ENCODE measurements at regions not wholly inside any gene's neighbourhood (a gene's known extent, or its start where the extent isn't known, plus 50 kb on each side); places are given as distances from the start of the nearest gene placed in this dataset.

- H4K8ac ChIP-seq (ENCODE audit: low read depth, low read length), result no peak overlapping the region
- WGBS, 2 donors (ENCODE audit: extremely low coverage in 2 of 2, insufficient read length in 2 of 2, insufficient replicate concordance in 1 of 2), result no CpG with 5 or more reads among the region's 3 CpGs
- no peak overlapping the region for H2BK120ac ChIP-seq (ENCODE audit: low read depth, low read length)
These were observed 339.0 kb upstream of the POU5F2 start for GRCh38 chr5:94080390-94080789.

DNA sequence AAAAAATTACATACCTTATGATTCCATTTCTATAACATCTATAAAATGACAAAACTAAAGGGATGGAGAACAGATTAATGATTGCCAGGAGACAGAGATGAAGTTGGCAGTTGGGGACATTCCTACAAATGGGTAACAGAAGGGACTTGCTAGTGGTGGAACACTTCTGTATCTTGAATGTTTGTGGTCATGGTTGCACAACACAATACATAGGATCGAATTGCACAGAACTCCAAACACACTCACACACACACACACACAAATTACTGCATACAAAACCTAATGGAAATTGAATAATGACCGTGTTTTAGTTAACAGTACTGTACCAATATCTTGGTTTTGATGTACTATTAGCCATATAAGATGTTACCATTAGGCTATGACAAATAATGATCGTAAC, 330.7 kb upstream of the POU5F2 start:
- Histone ChIP-seq H3K9ac (ENCODE audit: low read depth, low read length, poor library complexity) (no peak overlapping the region), H3K23ac (ENCODE audit: low read depth, low read length, poor library complexity) (no peak overlapping the region), H2BK15ac (ENCODE audit: low read length) (no peak overlapping the region), H3K14ac (ENCODE audit: low read length) (no peak overlapping the region), H3K79me1 (ENCODE audit: low read depth, low read length) (no peaks in the 10 kb centered on the region), H3K4ac (ENCODE audit: low read length) (no peak overlapping the region), H3K27ac (replicated peaks; ENCODE audit: low read length) (no peak overlapping the region), H3K4me3 (ENCODE audit: low read length in 2 of 2) (no peak overlapping the region), H3K27me3 (ENCODE audit: control insufficient read depth in 3 of 3, insufficient read depth in 3 of 3, low read depth in 1 of 3, low read length in 3 of 3) (no peaks in the 10 kb centered on the region), H2AK5ac (ENCODE audit: low read depth, low read length) (no peak overlapping the region), H3K36me3 (replicated peaks in 1 of 2; ENCODE audit: control insufficient read depth in 2 of 2, insufficient read depth in 2 of 2, low read length in 2 of 2) (no peaks in the 10 kb centered on the region), H3K9me3 (replicated peaks in 1 of 2; ENCODE audit: control insufficient read depth in 2 of 2, insufficient read depth in 1 of 2, low read depth in 1 of 2, low read length in 2 of 2) (peaks cover 0 to 8% of the 10 kb centered on the region in 2 donors), H2BK5ac (ENCODE audit: low read length) (no peak overlapping the region), H2BK12ac (ENCODE audit: low read length) (no peak overlapping the region), H3K4me1 (ENCODE audit: control insufficient read depth in 2 of 2, insufficient read depth in 1 of 2, low read depth in 1 of 2, low read length in 2 of 2) (no peaks in the 10 kb centered on the region), H4K91ac (ENCODE audit: low read depth, low read length, poor library complexity) (no peak overlapping the region), H3K18ac (ENCODE audit: low read length) (no peak overlapping the region), H3K4me2 (ENCODE audit: insufficient read depth, low read length, poor library complexity, severe bottlenecking) (no peak overlapping the region), H2BK120ac (ENCODE audit: low read depth, low read length) (no peak overlapping the region), H4K8ac (ENCODE audit: low read depth, low read length) (no peak overlapping the region), H2AFZ (ENCODE audit: low read length) (no peak overlapping the region)
- no peak for DNase-seq (ENCODE audit: low spot score)
- no CpG with 5 or more reads among the region's 3 CpGs for whole genome bisulfite sequencing, 2 donors (ENCODE audit: extremely low coverage in 2 of 2, insufficient read length in 2 of 2, insufficient replicate concordance in 1 of 2)

More at GRCh38 chr5:94080390-94080789, 339.0 kb upstream of the POU5F2 start:
- H2AFZ ChIP-seq (ENCODE audit: low read length), result no peak overlapping the region
- H3K36me3 ChIP-seq (replicated peaks in 1 of 2; ENCODE audit: control insufficient read depth in 2 of 2, insufficient read depth in 2 of 2, low read length in 2 of 2), result no peaks in the 10 kb centered on the region
- H4K91ac ChIP-seq (ENCODE audit: low read depth, low read length, poor library complexity), result no peak overlapping the region
- no peaks in the 10 kb centered on the region for H3K27me3 ChIP-seq (ENCODE audit: control insufficient read depth in 3 of 3, insufficient read depth in 3 of 3, low read depth in 1 of 3, low read length in 3 of 3)
- H2BK15ac ChIP-seq (ENCODE audit: low read length), result no peak overlapping the region
- no peak overlapping the region for H3K4ac ChIP-seq (ENCODE audit: low read length)
- no peak for DNase-seq (ENCODE audit: low spot score)
- H3K79me1 ChIP-seq (ENCODE audit: low read depth, low read length), result no peaks in the 10 kb centered on the region
- no peak overlapping the region for H3K27ac ChIP-seq (replicated peaks; ENCODE audit: low read length)
- H3K4me1 ChIP-seq (ENCODE audit: control insufficient read depth in 2 of 2, insufficient read depth in 1 of 2, low read depth in 1 of 2, low read length in 2 of 2), result peaks cover 0 to 2% of the 10 kb centered on the region in 2 donors
- no peak overlapping the region for H3K18ac ChIP-seq (ENCODE audit: low read length)
- no peak overlapping the region for H3K4me2 ChIP-seq (ENCODE audit: insufficient read depth, low read length, poor library complexity, severe bottlenecking)
- H2BK5ac ChIP-seq (ENCODE audit: low read length), result no peak overlapping the region
- H2BK12ac ChIP-seq (ENCODE audit: low read length), result no peak overlapping the region
- H3K23ac ChIP-seq (ENCODE audit: low read depth, low read length, poor library complexity), result no peak overlapping the region
- H3K9me3 ChIP-seq (replicated peaks in 1 of 2; ENCODE audit: control insufficient read depth in 2 of 2, insufficient read depth in 1 of 2, low read depth in 1 of 2, low read length in 2 of 2), result peaks cover 2% of the 10 kb centered on the region in 2 donors
- no peak overlapping the region for H2AK5ac ChIP-seq (ENCODE audit: low read depth, low read length)
- no peak overlapping the region for H3K14ac ChIP-seq (ENCODE audit: low read length)
- H3K4me3 ChIP-seq (ENCODE audit: low read length in 2 of 2), result no peak overlapping the region
- no peak overlapping the region for H3K9ac ChIP-seq (ENCODE audit: low read depth, low read length, poor library complexity)

- no peak overlapping the region for H3K23ac ChIP-seq (ENCODE audit: low read depth, low read length, poor library complexity)
- no peak overlapping the region for H2BK5ac ChIP-seq (ENCODE audit: low read length)
- no CpG with 5 or more reads among the region's 2 CpGs for WGBS, 2 donors (ENCODE audit: extremely low coverage in 2 of 2, insufficient read length in 2 of 2, insufficient replicate concordance in 1 of 2)
- no peaks in the 10 kb centered on the region for H3K36me3 ChIP-seq (replicated peaks in 1 of 2; ENCODE audit: control insufficient read depth in 2 of 2, insufficient read depth in 2 of 2, low read length in 2 of 2)
- H4K91ac ChIP-seq (ENCODE audit: low read depth, low read length, poor library complexity), result no peak overlapping the region
- H2AK5ac ChIP-seq (ENCODE audit: low read depth, low read length), result no peak overlapping the region
- no peak overlapping the region for H3K9ac ChIP-seq (ENCODE audit: low read depth, low read length, poor library complexity)
- H3K18ac ChIP-seq (ENCODE audit: low read length), result no peak overlapping the region
- no peak overlapping the region for H2BK15ac ChIP-seq (ENCODE audit: low read length)
- H3K14ac ChIP-seq (ENCODE audit: low read length), result no peak overlapping the region
- peaks cover 4 to 37% of the 10 kb centered on the region in 2 donors for H3K9me3 ChIP-seq (replicated peaks in 1 of 2; ENCODE audit: control insufficient read depth in 2 of 2, insufficient read depth in 1 of 2, low read depth in 1 of 2, low read length in 2 of 2)
- no peak for DNase-seq (ENCODE audit: low spot score)
- no peak overlapping the region for H3K4ac ChIP-seq (ENCODE audit: low read length)
- H3K27ac ChIP-seq (replicated peaks; ENCODE audit: low read length), result no peak overlapping the region
- no peak overlapping the region for H3K4me3 ChIP-seq (ENCODE audit: low read length in 2 of 2)
- H2AFZ ChIP-seq (ENCODE audit: low read length), result no peak overlapping the region
- no peaks in the 10 kb centered on the region for H3K4me1 ChIP-seq (ENCODE audit: control insufficient read depth in 2 of 2, insufficient read depth in 1 of 2, low read depth in 1 of 2, low read length in 2 of 2)
- H3K27me3 ChIP-seq (ENCODE audit: control insufficient read depth in 3 of 3, insufficient read depth in 3 of 3, low read depth in 1 of 3, low read length in 3 of 3), result no peaks in the 10 kb centered on the region
- H3K79me1 ChIP-seq (ENCODE audit: low read depth, low read length), result peaks cover 10% of the 10 kb centered on the region
- no peak overlapping the region for H3K4me2 ChIP-seq (ENCODE audit: insufficient read depth, low read length, poor library complexity, severe bottlenecking)
- no peak overlapping the region for H4K8ac ChIP-seq (ENCODE audit: low read depth, low read length)
- no peak overlapping the region for H2BK12ac ChIP-seq (ENCODE audit: low read length)
- no peak overlapping the region for H2BK120ac ChIP-seq (ENCODE audit: low read depth, low read length)
These were observed 325.2 kb upstream of the POU5F2 start for GRCh38 chr5:94066437-94067207.

DNA sequence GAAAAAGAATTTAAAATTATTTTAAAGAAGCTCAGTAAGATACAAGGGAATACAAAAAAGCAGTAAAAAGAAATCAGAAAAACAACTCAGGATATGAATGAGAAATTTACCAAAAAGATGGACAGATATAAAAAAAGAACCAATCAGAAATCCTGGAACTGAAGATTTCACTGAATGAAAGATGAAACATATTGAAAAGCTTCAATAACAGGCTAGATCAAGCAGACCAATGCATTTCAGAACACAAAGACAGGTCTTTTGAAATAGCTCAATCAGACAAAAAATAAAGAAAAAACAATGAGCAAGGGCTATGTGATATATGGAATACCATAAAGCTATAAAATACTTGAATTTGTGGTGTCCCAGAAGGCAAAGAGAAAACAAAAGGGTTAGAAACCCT, 322.6 kb upstream of the POU5F2 start:
- no peak for DNase-seq (ENCODE audit: low spot score)
- Histone ChIP-seq H3K4me1 (ENCODE audit: control insufficient read depth in 2 of 2, insufficient read depth in 1 of 2, low read depth in 1 of 2, low read length in 2 of 2) (no peaks in the 10 kb centered on the region), H3K4ac (ENCODE audit: low read length) (no peak overlapping the region), H2BK12ac (ENCODE audit: low read length) (no peak overlapping the region), H2AK5ac (ENCODE audit: low read depth, low read length) (no peak overlapping the region), H3K4me2 (ENCODE audit: insufficient read depth, low read length, poor library complexity, severe bottlenecking) (no peak overlapping the region), H3K23ac (ENCODE audit: low read depth, low read length, poor library complexity) (no peak overlapping the region), H3K9ac (ENCODE audit: low read depth, low read length, poor library complexity) (no peak overlapping the region), H3K27ac (replicated peaks; ENCODE audit: low read length) (no peak overlapping the region), H3K27me3 (ENCODE audit: control insufficient read depth in 3 of 3, insufficient read depth in 3 of 3, low read depth in 1 of 3, low read length in 3 of 3) (no peaks in the 10 kb centered on the region), H3K79me1 (ENCODE audit: low read depth, low read length) (peaks cover 10% of the 10 kb centered on the region), H3K36me3 (replicated peaks in 1 of 2; ENCODE audit: control insufficient read depth in 2 of 2, insufficient read depth in 2 of 2, low read length in 2 of 2) (no peaks in the 10 kb centered on the region), H3K18ac (ENCODE audit: low read length) (no peak overlapping the region), H2AFZ (ENCODE audit: low read length) (no peak overlapping the region), H4K8ac (ENCODE audit: low read depth, low read length) (no peak overlapping the region), H2BK120ac (ENCODE audit: low read depth, low read length) (no peak overlapping the region), H2BK15ac (ENCODE audit: low read length) (no peak overlapping the region), H2BK5ac (ENCODE audit: low read length) (no peak overlapping the region), H3K14ac (ENCODE audit: low read length) (no peak overlapping the region), H3K9me3 (replicated peaks in 1 of 2; ENCODE audit: control insufficient read depth in 2 of 2, insufficient read depth in 1 of 2, low read depth in 1 of 2, low read length in 2 of 2) (peaks cover 4 to 38% of the 10 kb centered on the region in 2 donors), H3K4me3 (ENCODE audit: low read length in 2 of 2) (no peak overlapping the region), H4K91ac (ENCODE audit: low read depth, low read length, poor library complexity) (no peak overlapping the region)

All from neuronal stem cell (in vitro differentiated cells).